CD4-positive, alpha-beta T cell (primary cell): ENCODE measurements at regions not wholly inside any gene's neighbourhood (a gene's known extent, or its start where the extent isn't known, plus 50 kb on each side); places are given as distances from the start of the nearest gene placed in this dataset.

Experiments used
- ATAC-seq: fragments of 200-7000 bp; cut with Tn5 transposase; one replicate; pipeline ENCODE4 v1.10.0; 2022; ENCODE audit warnings: mild to moderate bottlenecking; ENCODE audit not compliant: poor library complexity
- CTCF ChIA-PET: fragments of 350-600 bp; sonication (Branson Sonifier 250); formaldehyde crosslinking; loops from one replicate; lab custom pipeline; 2021; ENCODE audit warnings: antibody characterized with exemption, inconsistent platforms; lab: Charles Lee
- POLR2A ChIA-PET: fragments of 350-600 bp; sonication (Branson Sonifier 250); formaldehyde crosslinking; loops from one replicate; lab custom pipeline; 2021; ENCODE audit warnings: antibody characterized with exemption, inconsistent platforms; lab: Charles Lee
- DNase-seq, 14 experiments: peaks; one replicate each; pipeline ENCODE4 v3.0.0-alpha.2; 2013 to 2020; ENCODE audit warnings: mixed read lengths in 2 of 14
- H3K27ac ChIP-seq, 2 donors: one replicate each; pipeline versions ENCODE4 v1.5.1 to v1.7.0; 2013; ENCODE audit warnings: low read length in 2 of 2, low read depth in 1 of 2, mild to moderate bottlenecking in 1 of 2
- H3K27me3 ChIP-seq, 2 experiments: 1 replicate in 1 of 2; 2 replicates in 1 of 2; pipeline versions ENCODE4 v1.6.1 to v1.7.0; 2013; ENCODE audit warnings: low read length in 2 of 2, control low read depth in 1 of 2, mild to moderate bottlenecking in 1 of 2, moderate library complexity in 1 of 2; ENCODE audit not compliant: insufficient read depth in 2 of 2, control insufficient read depth in 1 of 2
- H3K36me3 ChIP-seq: one replicate; pipeline ENCODE4 v1.6.1; 2013; ENCODE audit warnings: low read length, control low read depth; ENCODE audit not compliant: insufficient read depth
- H3K4me1 ChIP-seq: one replicate; pipeline ENCODE4 v1.6.1; 2013; ENCODE audit warnings: low read length, control low read depth; ENCODE audit not compliant: insufficient read depth
- H3K4me3 ChIP-seq: one replicate; pipeline ENCODE4 v1.5.1; 2013; ENCODE audit warnings: mild to moderate bottlenecking, low read length, moderate library complexity
- H3K9me3 ChIP-seq, 2 experiments: 1 replicate in 1 of 2; 2 replicates in 1 of 2; pipeline versions ENCODE4 v1.6.1 to v1.7.0; 2013; ENCODE audit warnings: low read length in 2 of 2, mild to moderate bottlenecking in 2 of 2, control low read depth in 1 of 2, moderate library complexity in 1 of 2; ENCODE audit not compliant: control insufficient read depth in 1 of 2, insufficient read depth in 1 of 2
- H3K27ac Mint-ChIP-seq: one replicate; pipeline ENCODE4 v1.8.0; 2020; ENCODE audit warnings: mixed read lengths
- H3K27me3 Mint-ChIP-seq: one replicate; pipeline ENCODE4 v1.8.0; 2021; ENCODE audit warnings: mixed read lengths
- H3K36me3 Mint-ChIP-seq: one replicate; pipeline ENCODE4 v1.8.0; 2021; ENCODE audit warnings: low read depth, mixed read lengths
- H3K4me1 Mint-ChIP-seq: one replicate; pipeline ENCODE4 v1.8.0; 2021; ENCODE audit warnings: low read depth, mixed read lengths
- H3K4me3 Mint-ChIP-seq: one replicate; pipeline ENCODE4 v1.8.0; 2020; ENCODE audit warnings: mild to moderate bottlenecking, mixed read lengths
- H3K9me3 Mint-ChIP-seq: one replicate; pipeline ENCODE4 v1.8.0; 2020; ENCODE audit warnings: mixed read lengths
- intact Hi-C, 2 experiments: fragments of 100-400 bp; cut with DNase I in 1 of 2; cut with micrococcal nuclease in 1 of 2; formaldehyde crosslinking; loops; one replicate each; pipeline versions ENCODE4 v1.15.1 to v1.9.0; 2023 to 2025; cut with DNase I, micrococcal nuclease
- TF ChIP-seq, protein P1 (sequence below): fragments of 200-600 bp; IDR thresholded peaks from one replicate; pipeline ENCODE4 v1.8.0; 2022; ENCODE audit warnings: antibody characterized with exemption, mild to moderate bottlenecking

DNA sequence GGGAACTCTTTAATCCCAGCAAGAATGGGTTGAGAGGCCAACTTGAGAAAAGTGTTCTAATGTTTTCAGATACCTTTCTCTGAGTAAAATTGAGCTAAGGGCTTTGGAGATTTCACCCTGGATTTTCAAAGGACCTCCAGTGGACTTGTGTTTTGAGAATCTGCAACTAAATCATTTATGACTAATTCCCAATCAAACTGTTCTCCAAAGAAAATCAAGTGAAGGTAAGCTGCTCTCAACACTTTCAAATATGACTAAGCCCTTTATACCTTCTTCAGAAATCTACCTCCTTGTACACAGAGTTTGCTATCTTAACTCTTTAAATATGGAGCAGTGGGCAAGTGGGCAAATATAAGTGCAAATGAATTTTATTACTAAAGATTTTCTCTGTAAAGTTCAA lies 392.9 kb downstream of the PDGFC start:
- intact Hi-C loops: no loop called here
- DNase-seq: no peak
- no peak for ATAC-seq
- Mint-ChIP-seq H3K27ac (no peak overlapping the region), H3K9me3 (peaks cover 5% of the 10 kb centered on the region), H3K27me3 (no peaks in the 10 kb centered on the region), H3K4me3 (no peak overlapping the region), H3K36me3 (no peaks in the 10 kb centered on the region), H3K4me1 (no peaks in the 10 kb centered on the region)
- CTCF ChIA-PET: no interaction called here
- Histone ChIP-seq H3K9me3 (peaks cover 0 to 3% of the 10 kb centered on the region in 2 experiments), H3K4me3 (no peak overlapping the region), H3K36me3 (no peaks in the 10 kb centered on the region), H3K27me3 (no peaks in the 10 kb centered on the region), H3K27ac (no peak overlapping the region), H3K4me1 (no peaks in the 10 kb centered on the region)
- POLR2A ChIA-PET: no interaction called here
- TF ChIP-seq, protein P1, sequence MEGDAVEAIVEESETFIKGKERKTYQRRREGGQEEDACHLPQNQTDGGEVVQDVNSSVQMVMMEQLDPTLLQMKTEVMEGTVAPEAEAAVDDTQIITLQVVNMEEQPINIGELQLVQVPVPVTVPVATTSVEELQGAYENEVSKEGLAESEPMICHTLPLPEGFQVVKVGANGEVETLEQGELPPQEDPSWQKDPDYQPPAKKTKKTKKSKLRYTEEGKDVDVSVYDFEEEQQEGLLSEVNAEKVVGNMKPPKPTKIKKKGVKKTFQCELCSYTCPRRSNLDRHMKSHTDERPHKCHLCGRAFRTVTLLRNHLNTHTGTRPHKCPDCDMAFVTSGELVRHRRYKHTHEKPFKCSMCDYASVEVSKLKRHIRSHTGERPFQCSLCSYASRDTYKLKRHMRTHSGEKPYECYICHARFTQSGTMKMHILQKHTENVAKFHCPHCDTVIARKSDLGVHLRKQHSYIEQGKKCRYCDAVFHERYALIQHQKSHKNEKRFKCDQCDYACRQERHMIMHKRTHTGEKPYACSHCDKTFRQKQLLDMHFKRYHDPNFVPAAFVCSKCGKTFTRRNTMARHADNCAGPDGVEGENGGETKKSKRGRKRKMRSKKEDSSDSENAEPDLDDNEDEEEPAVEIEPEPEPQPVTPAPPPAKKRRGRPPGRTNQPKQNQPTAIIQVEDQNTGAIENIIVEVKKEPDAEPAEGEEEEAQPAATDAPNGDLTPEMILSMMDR: no peak

DNA sequence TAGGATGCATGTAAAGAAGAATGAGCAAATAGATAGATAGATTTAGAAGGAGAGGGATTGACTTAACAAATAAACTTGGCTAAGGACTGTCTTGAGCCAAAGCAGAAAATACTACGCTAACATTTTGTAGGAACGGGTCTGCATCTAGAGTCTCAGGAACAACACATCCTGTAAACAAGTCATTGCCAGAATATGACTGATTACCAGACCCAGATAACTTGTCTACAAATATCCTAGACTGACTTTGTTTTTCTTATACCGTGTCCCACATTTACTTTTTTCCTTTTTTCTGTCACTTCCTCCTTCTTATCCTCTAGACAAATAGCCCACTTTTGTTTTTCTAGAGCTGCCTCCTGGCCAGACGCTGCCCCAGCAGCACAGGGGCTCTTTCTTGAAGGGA lies 393.6 kb downstream of the PDGFC start:
- TF ChIP-seq, protein P1: no peak
- Mint-ChIP-seq H3K27me3 (no peaks in the 10 kb centered on the region), H3K4me3 (no peak overlapping the region), H3K27ac (no peak overlapping the region), H3K9me3 (peaks cover 5% of the 10 kb centered on the region), H3K36me3 (no peaks in the 10 kb centered on the region), H3K4me1 (no peaks in the 10 kb centered on the region)
- ATAC-seq (no peak), DNase-seq (no peak)
- Histone ChIP-seq H3K4me3 (no peak overlapping the region), H3K27ac (no peak overlapping the region), H3K36me3 (no peaks in the 10 kb centered on the region), H3K4me1 (no peaks in the 10 kb centered on the region), H3K27me3 (no peaks in the 10 kb centered on the region), H3K9me3 (peaks cover 0 to 3% of the 10 kb centered on the region in 2 experiments)
- intact Hi-C loops: no loop called here
- POLR2A ChIA-PET: no interaction called here
- CTCF ChIA-PET: no interaction called here

DNA sequence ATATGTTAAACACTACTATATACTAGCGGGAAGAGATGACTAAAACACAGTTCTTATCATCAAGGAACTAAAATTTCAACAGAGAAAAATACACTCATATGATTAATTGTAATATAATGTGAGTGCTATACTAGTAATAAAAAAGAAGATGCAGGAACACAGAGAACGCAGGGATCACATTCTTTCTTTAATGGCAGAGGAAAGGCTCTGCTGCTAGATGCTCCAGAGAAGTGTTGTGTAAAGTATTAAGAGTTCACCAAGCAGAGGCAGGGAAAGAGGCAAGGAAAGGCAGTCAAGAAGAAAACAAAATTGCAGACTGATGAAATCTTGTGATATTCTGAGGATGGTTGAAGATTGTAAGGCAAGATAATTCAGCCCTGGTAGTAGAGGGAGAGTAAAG lies 394.7 kb downstream of the PDGFC start:
- ChIA-PET POLR2A (no interaction called here), CTCF (no interaction called here)
- DNase-seq (no peak), ATAC-seq (no peak)
- H3K9me3 Mint-ChIP-seq: peaks cover 5% of the 10 kb centered on the region
- Histone ChIP-seq H3K4me1 (no peaks in the 10 kb centered on the region), H3K27ac (no peak overlapping the region), H3K36me3 (no peaks in the 10 kb centered on the region), H3K4me3 (no peak overlapping the region), H3K9me3 (peaks cover 0 to 3% of the 10 kb centered on the region in 2 experiments), H3K27me3 (no peaks in the 10 kb centered on the region)
- H3K27me3 Mint-ChIP-seq: no peaks in the 10 kb centered on the region
- TF ChIP-seq, protein P1: no peak
- no peak overlapping the region for H3K27ac Mint-ChIP-seq
- no peaks in the 10 kb centered on the region for H3K4me1 Mint-ChIP-seq
- no peak overlapping the region for H3K4me3 Mint-ChIP-seq
- no peaks in the 10 kb centered on the region for H3K36me3 Mint-ChIP-seq
- intact Hi-C loops: no loop called here
